ENCODE measurements at regions not wholly inside any gene's neighbourhood (a gene's known extent, or its start where the extent isn't known, plus 50 kb on each side); places are given as distances from the start of the nearest gene placed in this dataset.

DNA sequence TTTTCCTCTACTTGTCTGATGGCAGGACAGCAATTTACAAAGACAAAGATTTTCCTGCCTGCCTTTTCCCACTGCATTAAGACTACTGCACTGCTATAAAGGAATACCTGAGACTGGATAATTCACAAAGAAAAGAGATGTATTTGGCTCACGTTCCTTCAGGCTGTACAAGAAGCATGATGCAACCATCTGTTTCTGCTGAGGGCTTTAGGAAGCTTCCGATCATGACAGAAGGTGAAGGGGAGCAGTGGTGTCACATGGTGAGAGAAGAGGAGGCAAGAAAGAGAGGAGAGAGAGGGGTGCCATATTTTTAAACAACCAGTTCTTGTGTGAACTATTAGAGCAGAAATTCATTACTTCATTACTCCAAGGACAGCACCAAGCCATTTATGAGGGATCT lies 617.1 kb upstream of the HTR2C start:
- 84% methylated on average over 2 of the region's 2 CpGs for WGBS
- intact Hi-C loops (cut with DNase I) = no loop called here
- no peak for TF ChIP-seq POLR2A (IDR thresholded peaks at IDR 0.05)
- TF ChIP-seq, protein P1, sequence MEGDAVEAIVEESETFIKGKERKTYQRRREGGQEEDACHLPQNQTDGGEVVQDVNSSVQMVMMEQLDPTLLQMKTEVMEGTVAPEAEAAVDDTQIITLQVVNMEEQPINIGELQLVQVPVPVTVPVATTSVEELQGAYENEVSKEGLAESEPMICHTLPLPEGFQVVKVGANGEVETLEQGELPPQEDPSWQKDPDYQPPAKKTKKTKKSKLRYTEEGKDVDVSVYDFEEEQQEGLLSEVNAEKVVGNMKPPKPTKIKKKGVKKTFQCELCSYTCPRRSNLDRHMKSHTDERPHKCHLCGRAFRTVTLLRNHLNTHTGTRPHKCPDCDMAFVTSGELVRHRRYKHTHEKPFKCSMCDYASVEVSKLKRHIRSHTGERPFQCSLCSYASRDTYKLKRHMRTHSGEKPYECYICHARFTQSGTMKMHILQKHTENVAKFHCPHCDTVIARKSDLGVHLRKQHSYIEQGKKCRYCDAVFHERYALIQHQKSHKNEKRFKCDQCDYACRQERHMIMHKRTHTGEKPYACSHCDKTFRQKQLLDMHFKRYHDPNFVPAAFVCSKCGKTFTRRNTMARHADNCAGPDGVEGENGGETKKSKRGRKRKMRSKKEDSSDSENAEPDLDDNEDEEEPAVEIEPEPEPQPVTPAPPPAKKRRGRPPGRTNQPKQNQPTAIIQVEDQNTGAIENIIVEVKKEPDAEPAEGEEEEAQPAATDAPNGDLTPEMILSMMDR (IDR thresholded peaks at IDR 0.05) = no peak
- no peak for TF ChIP-seq POLR2AphosphoS5 (IDR thresholded peaks at IDR 0.05)

DNA sequence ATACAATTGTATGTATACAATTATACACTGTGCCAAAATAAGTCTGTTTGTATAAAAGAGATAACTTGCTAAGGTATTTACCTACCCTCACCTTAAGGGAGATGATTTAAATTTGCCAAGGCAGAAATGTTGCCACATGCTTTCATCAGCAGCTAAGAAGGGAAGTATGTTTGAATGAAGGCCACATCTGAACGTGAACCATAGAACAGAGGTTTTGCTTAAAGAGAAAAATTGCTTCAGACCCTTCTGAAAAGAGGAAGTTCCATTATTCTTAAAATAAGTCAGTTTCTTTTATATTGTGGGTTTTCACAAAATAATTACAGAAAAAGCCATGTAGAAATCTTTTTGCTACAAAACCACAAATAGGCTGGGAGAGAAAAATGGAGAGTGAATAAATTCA lies 621.5 kb upstream of the HTR2C start:
- Histone ChIP-seq H3K36me3 (no peaks in the 10 kb centered on the region), H3K27ac (no peak overlapping the region), H3K4me3 (no peak overlapping the region), H3K9me3 (no peaks in the 10 kb centered on the region), H3K27me3 (replicated peaks; ENCODE audit: insufficient read depth) (no peaks in the 10 kb centered on the region), H3K4me1 (replicated peaks) (no peaks in the 10 kb centered on the region)
- no peak for DNase-seq (ENCODE audit: low spot score)
- intact Hi-C loops (cut with DNase I) = no loop called here
- TF ChIP-seq POLR2A (IDR thresholded peaks at IDR 0.05) = no peak
- TF ChIP-seq POLR2AphosphoS5 (IDR thresholded peaks at IDR 0.05) = no peak
- TF ChIP-seq, protein P1 (IDR thresholded peaks at IDR 0.05) = no peak
- WGBS = 23% methylated on average over 1 of the region's 1 CpG

More for the DNA sequence above, 617.1 kb upstream of the HTR2C start:
- Histone ChIP-seq H3K9me3 (no peaks in the 10 kb centered on the region), H3K4me3 (no peak overlapping the region), H3K27ac (no peak overlapping the region), H3K4me1 (replicated peaks) (no peaks in the 10 kb centered on the region), H3K27me3 (replicated peaks; ENCODE audit: insufficient read depth) (no peaks in the 10 kb centered on the region), H3K36me3 (no peaks in the 10 kb centered on the region)
- no peak for DNase-seq (ENCODE audit: low spot score)

DNA sequence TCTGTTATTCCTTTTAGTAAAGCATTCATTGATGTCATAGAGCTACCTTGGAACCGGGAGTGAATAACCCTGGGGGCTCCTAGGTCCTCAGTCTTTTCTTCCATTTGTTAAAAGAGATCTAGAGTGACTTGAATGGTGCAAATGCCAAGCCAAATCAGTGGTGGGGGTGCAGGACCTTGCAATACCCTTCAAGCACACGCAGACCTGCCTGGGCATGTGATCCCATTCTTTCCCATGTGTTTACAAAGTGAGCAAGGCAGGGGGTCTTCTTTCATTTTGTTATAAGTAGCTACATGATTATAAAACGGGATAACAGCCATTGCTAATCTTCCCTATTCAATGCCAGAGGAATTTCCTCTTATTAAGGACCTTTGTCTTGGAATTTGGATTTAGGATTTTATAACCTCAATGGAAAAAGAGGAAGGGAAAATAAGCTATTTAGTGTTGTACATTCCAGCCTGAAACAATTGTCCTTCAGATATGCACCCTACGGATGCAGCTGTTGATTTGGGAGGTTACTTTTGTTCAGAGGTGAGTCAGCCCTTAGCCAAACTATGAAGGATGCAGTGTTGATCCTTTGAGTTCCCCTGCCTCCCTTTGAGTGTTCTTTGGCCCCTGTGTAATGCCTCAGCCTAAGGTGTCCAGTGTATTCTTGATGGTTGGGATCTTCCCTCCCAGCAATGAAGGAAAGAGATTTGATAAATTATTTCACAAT lies 623.8 kb upstream of the HTR2C start:
- Histone ChIP-seq H3K27ac (no peak overlapping the region), H3K27me3 (replicated peaks; ENCODE audit: insufficient read depth) (no peaks in the 10 kb centered on the region), H3K4me1 (replicated peaks) (no peaks in the 10 kb centered on the region), H3K9me3 (no peaks in the 10 kb centered on the region), H3K36me3 (no peaks in the 10 kb centered on the region), H3K4me3 (no peak overlapping the region)
- DNase-seq (ENCODE audit: low spot score) = no peak
- intact Hi-C loops (cut with DNase I) = no loop called here
- TF ChIP-seq POLR2A (IDR thresholded peaks at IDR 0.05) (no peak), POLR2AphosphoS5 (IDR thresholded peaks at IDR 0.05) (no peak)
- TF ChIP-seq, protein P1 (IDR thresholded peaks at IDR 0.05) = no peak
- 26% methylated on average over 4 of the region's 4 CpGs for WGBS

DNA sequence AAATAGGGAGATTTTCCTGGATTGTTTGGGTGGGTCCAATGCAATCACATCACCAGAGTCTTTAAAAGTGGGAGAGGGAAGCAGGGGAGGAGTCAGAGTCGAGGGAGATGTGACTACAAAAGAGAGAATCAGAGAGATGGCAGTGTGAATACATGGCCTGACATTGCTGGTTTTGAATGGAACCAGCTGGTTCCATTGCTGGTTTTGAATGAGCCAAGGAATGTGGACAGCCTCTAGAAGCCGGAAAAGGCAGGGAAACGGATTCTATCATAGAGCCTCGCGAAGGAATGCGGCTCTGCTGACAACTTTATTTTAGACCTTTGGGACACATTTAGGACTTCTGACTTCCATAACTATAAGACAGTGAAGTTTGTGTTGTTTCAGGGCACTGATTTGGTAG lies 627.0 kb upstream of the HTR2C start:
- H3K36me3 ChIP-seq = no peaks in the 10 kb centered on the region
- WGBS = 88% methylated on average over 6 of the region's 6 CpGs
- no peaks in the 10 kb centered on the region for H3K9me3 ChIP-seq
- DNase-seq (ENCODE audit: low spot score) = no peak
- no peaks in the 10 kb centered on the region for H3K27me3 ChIP-seq (replicated peaks; ENCODE audit: insufficient read depth)
- intact Hi-C loops (cut with DNase I) = no loop called here
- TF ChIP-seq POLR2A (IDR thresholded peaks at IDR 0.05) (no peak), POLR2AphosphoS5 (IDR thresholded peaks at IDR 0.05) (no peak)
- TF ChIP-seq, protein P1 (IDR thresholded peaks at IDR 0.05) = no peak
- H3K4me3 ChIP-seq = no peak overlapping the region
- no peak overlapping the region for H3K27ac ChIP-seq
- no peaks in the 10 kb centered on the region for H3K4me1 ChIP-seq (replicated peaks)

DNA sequence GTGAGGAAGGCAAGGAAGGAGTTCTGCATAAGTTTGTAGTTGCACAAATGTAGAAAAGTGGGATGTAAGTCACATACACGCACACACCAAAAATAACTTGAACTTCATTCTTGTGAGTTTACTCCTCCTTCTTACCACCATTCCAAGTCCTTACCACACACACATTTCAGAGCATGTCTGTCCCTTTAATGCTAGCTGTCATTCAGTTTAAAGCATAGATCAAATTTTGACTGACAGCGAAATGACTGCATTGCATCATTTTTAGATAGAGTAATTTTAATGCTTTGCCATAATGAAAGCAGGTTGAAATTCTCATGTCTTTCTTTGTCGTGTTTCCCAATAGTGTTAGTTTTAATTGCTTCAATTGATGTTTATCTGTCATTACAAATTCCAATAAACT lies 629.6 kb upstream of the HTR2C start:
- Histone ChIP-seq H3K27me3 (replicated peaks; ENCODE audit: insufficient read depth) (no peaks in the 10 kb centered on the region), H3K4me1 (replicated peaks) (no peaks in the 10 kb centered on the region), H3K27ac (no peak overlapping the region), H3K4me3 (no peak overlapping the region), H3K9me3 (no peaks in the 10 kb centered on the region), H3K36me3 (no peaks in the 10 kb centered on the region)
- intact Hi-C loops (cut with DNase I) = no loop called here
- DNase-seq (ENCODE audit: low spot score) = no peak
- TF ChIP-seq, protein P1 (IDR thresholded peaks at IDR 0.05) = no peak
- no peak for TF ChIP-seq POLR2AphosphoS5 (IDR thresholded peaks at IDR 0.05)
- TF ChIP-seq POLR2A (IDR thresholded peaks at IDR 0.05) = no peak
- 74% methylated on average over 3 of the region's 3 CpGs for WGBS

All from prostate gland (tissue), 2 donors.